Jurkat, Clone E6-1 (cell line): ENCODE measurements at regions not wholly inside any gene's neighbourhood (a gene's known extent, or its start where the extent isn't known, plus 50 kb on each side); places are given as distances from the start of the nearest gene placed in this dataset.
A peak's percentile ranks its signal among the peaks of the same experiment; 100 is the strongest.
"Not testable (repeated sequence)": the region's sequence is repeated elsewhere in the genome, so short reads cannot be mapped to it uniquely, and the experiment has no call there.

Experiments
- DNase-seq: peaks from one replicate; pipeline ENCODE4 v3.0.0-alpha.2; 2011; ENCODE audit warnings: low read depth, low spot score
- H3K4me3 ChIP-seq: 2 replicates; pipeline ENCODE4 v1.5.1; 2011; ENCODE audit warnings: mild to moderate bottlenecking, low read length, control low read depth, moderate library complexity

GRCh38 chr5:2103940-2104339, 221.2 kb upstream of the IRX4 start:
- DNase-seq = no peak
- no peak overlapping the region for H3K4me3 ChIP-seq

GRCh38 chr5:2102819-2103776, 220.4 kb upstream of the IRX4 start:
- DNase-seq = no peak
- no peak overlapping the region for H3K4me3 ChIP-seq

GRCh38 chr5:2101685-2102084, 219.0 kb upstream of the IRX4 start:
- no peak for DNase-seq
- no peak overlapping the region for H3K4me3 ChIP-seq

- no peak overlapping the region for H3K4me3 ChIP-seq
- DNase-seq = no peak
Measured at GRCh38 chr5:2096887-2097505, 214.3 kb upstream of the IRX4 start.

- no peak for DNase-seq
Measured at GRCh38 chr5:2095011-2095410, 212.3 kb upstream of the IRX4 start.

GRCh38 chr5:2094616-2094995, 211.9 kb upstream of the IRX4 start:
- H3K4me3 ChIP-seq = no peak overlapping the region
- no peak for DNase-seq

More at GRCh38 chr5:2095011-2095410, 212.3 kb upstream of the IRX4 start:
- no peak overlapping the region for H3K4me3 ChIP-seq

GRCh38 chr5:2093859-2094615, 211.3 kb upstream of the IRX4 start:
- no peak overlapping the region for H3K4me3 ChIP-seq
- no peak for DNase-seq

GRCh38 chr5:2091921-2092320, 209.2 kb upstream of the IRX4 start:
- no peak for DNase-seq
- H3K4me3 ChIP-seq = no peak overlapping the region

GRCh38 chr5:2087980-2088379, 205.3 kb upstream of the IRX4 start:
- no peak for DNase-seq
- no peak overlapping the region for H3K4me3 ChIP-seq

GRCh38 chr5:2075365-2075764, 192.6 kb upstream of the IRX4 start:
- no peak for DNase-seq
- no peak overlapping the region for H3K4me3 ChIP-seq

GRCh38 chr5:2071562-2071961, 188.8 kb upstream of the IRX4 start:
- DNase-seq = no peak
- H3K4me3 ChIP-seq = no peak overlapping the region

- not testable (repeated sequence) for H3K4me3 ChIP-seq
- peak; percentile 8 for DNase-seq
Measured at GRCh38 chr5:2070787-2071186, 188.1 kb upstream of the IRX4 start.

- DNase-seq = no peak
Measured at GRCh38 chr5:2068531-2068930, 185.8 kb upstream of the IRX4 start.

GRCh38 chr5:2066373-2066772, 183.6 kb upstream of the IRX4 start:
- DNase-seq = no peak
- no peak overlapping the region for H3K4me3 ChIP-seq

More at GRCh38 chr5:2068531-2068930, 185.8 kb upstream of the IRX4 start:
- no peak overlapping the region for H3K4me3 ChIP-seq

- DNase-seq = not testable (repeated sequence)
Measured at GRCh38 chr5:2063380-2063779, 180.7 kb upstream of the IRX4 start.

GRCh38 chr5:2052687-2053086, 170.0 kb upstream of the IRX4 start:
- H3K4me3 ChIP-seq = no peak overlapping the region
- DNase-seq = no peak

More at GRCh38 chr5:2063380-2063779, 180.7 kb upstream of the IRX4 start:
- not testable (repeated sequence) for H3K4me3 ChIP-seq

- no peak overlapping the region for H3K4me3 ChIP-seq
- DNase-seq = no peak
Measured at GRCh38 chr5:2049876-2050275, 167.2 kb upstream of the IRX4 start.

GRCh38 chr5:2048664-2049063, 165.9 kb upstream of the IRX4 start:
- no peak for DNase-seq

GRCh38 chr5:2047341-2047927, 164.7 kb upstream of the IRX4 start:
- no peak for DNase-seq

More at GRCh38 chr5:2048664-2049063, 165.9 kb upstream of the IRX4 start:
- H3K4me3 ChIP-seq = no peak overlapping the region

More at GRCh38 chr5:2047341-2047927, 164.7 kb upstream of the IRX4 start:
- no peak overlapping the region for H3K4me3 ChIP-seq
